ENCODE measurements at regions not wholly inside any gene's neighbourhood (a gene's known extent, or its start where the extent isn't known, plus 50 kb on each side); places are given as distances from the start of the nearest gene placed in this dataset.

- no peak for DNase-seq (ENCODE audit: low spot score)
- intact Hi-C loops (cut with DNase I): no loop called here
Observed at GRCh38 chr6:23413327-23414050, 712.5 kb upstream of the NRSN1 start.

- no peak for DNase-seq (ENCODE audit: low spot score)
- intact Hi-C loops (cut with DNase I): no loop called here
Observed at GRCh38 chr6:23414051-23414445, 712.0 kb upstream of the NRSN1 start.

- DNase-seq (ENCODE audit: low spot score): no peak
- intact Hi-C loops (cut with DNase I): no loop called here
Observed at GRCh38 chr6:23414922-23415321, 711.1 kb upstream of the NRSN1 start.

GRCh38 chr6:23415819-23416427 is 710.1 kb upstream of the NRSN1 start:
- no peak for DNase-seq (ENCODE audit: low spot score)
- intact Hi-C loops (cut with DNase I): no loop called here

DNA sequence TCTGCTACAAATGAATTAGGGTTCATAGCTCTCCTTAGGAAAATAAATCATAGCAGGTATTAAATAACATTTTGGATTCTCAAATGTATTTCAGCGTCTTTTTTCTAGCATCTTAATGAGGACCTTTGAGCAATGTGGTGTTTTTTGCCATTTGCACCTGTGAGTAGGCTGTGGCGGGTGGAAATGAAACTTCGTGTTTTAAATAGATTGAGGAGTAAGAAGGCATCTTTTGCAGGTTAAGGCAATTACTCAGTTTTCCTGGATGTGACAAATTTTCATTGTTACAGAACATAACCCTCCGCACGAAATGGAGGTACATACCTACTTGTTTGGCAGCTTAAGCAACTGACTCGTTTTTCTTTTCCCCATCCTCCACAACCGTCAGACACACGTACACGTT is 708.9 kb upstream of the NRSN1 start:
- intact Hi-C loops (cut with DNase I): no loop called here
- no peak for DNase-seq (ENCODE audit: low spot score)

- intact Hi-C loops (cut with DNase I): no loop called here
- DNase-seq (ENCODE audit: low spot score): no peak
Observed at GRCh38 chr6:23418095-23418494, 707.9 kb upstream of the NRSN1 start.

DNA sequence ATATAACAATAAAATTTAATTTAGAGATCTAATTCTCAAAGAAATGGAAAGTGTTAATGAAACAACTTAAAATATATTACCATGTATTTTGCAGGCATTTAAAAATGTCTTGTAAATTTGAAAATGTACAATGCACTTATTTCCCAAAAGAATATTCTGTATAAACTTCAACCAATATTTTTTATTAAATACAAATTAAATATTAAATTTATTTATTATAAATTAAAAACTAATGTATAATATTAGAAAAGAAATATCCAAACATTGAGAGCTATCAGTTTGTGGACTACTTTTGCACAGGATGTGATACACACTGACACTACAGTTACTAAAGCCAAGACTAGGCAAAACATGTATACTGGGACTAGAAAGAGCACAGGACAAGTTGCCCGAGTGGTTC is 707.0 kb upstream of the NRSN1 start:
- DNase-seq (ENCODE audit: low spot score): no peak
- intact Hi-C loops (cut with DNase I): no loop called here

GRCh38 chr6:23420659-23421350 is 705.2 kb upstream of the NRSN1 start:
- intact Hi-C loops (cut with DNase I): no loop called here
- no peak for DNase-seq (ENCODE audit: low spot score)

DNA sequence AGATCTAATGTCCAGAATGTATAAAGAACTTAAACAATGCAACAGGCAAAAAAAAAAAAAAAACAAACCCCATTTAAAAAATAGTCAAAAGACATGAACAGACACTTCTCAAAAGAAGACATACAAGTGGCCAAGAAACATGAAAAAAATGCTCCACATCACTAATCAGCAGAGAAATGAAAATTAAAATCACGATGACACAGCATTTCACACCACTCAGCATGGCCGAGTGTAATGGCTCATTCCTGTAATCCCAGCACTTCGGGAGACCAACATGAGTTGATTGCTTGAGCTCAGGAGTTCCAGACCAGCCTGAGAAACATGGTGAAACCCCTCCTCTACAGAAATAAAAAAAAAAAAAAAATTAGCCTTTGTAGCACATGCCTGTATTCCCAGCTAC is 701.4 kb upstream of the NRSN1 start:
- intact Hi-C loops (cut with DNase I): no loop called here
- DNase-seq (ENCODE audit: low spot score): no peak

DNA sequence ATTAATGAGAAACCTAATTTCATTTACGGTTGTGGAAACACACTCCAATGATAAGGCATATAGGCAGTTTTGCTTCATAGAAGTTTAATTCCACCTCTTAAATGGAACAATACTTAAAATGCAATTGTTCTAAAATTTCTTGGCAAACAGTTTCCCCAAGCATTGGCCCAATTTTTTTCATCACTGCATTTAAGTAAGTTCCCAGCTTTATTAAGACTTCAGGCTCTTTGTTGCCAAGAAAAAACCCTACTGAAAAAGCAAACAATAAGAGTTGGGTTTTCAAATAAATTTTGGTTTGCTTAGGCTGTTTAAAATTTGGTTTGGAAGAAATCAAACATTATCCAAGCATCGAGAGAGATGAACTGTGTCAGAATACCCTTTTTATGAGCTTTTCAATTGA is 690.9 kb upstream of the NRSN1 start:
- intact Hi-C loops (cut with DNase I): no loop called here
- no peak for DNase-seq (ENCODE audit: low spot score)

GRCh38 chr6:23435798-23436197 is 690.2 kb upstream of the NRSN1 start:
- intact Hi-C loops (cut with DNase I): no loop called here
- DNase-seq (ENCODE audit: low spot score): no peak

GRCh38 chr6:23441808-23442461 is 684.1 kb upstream of the NRSN1 start:
- DNase-seq (ENCODE audit: low spot score): no peak
- intact Hi-C loops (cut with DNase I): loop anchor here in 1 of 2 donors (5.0 kb wide), 1 partner anchor 1245 kb away; no protein-coding TSS in a partner anchor

- intact Hi-C loops (cut with DNase I): no loop called here
- DNase-seq (ENCODE audit: low spot score): no peak
Observed at GRCh38 chr6:23445157-23445710, 680.8 kb upstream of the NRSN1 start.

GRCh38 chr6:23446469-23446967 is 679.5 kb upstream of the NRSN1 start:
- intact Hi-C loops (cut with DNase I): no loop called here
- DNase-seq (ENCODE audit: low spot score): no peak

- intact Hi-C loops (cut with DNase I): no loop called here
- no peak for DNase-seq (ENCODE audit: low spot score)
Observed at GRCh38 chr6:23447731-23448130, 678.3 kb upstream of the NRSN1 start.

DNA sequence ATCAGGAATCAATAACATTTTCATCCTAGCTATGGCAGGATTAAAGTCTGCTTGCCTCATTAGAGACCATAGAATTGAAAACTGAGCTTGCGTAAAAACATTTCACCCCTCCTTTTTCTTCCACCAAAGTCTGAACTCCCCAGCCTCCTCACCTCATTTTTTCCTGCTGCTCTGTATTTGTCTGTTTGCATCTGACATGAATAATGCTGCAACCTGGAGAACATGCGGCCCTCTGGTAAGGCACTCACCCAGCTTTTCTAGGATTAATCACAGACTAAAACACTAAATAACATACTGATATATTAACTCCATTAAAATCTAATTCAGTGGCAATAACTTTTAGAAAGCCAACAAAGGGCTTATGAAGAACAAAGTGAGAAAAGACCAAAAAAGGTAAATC is 677.7 kb upstream of the NRSN1 start:
- no peak for DNase-seq (ENCODE audit: low spot score)
- intact Hi-C loops (cut with DNase I): no loop called here

GRCh38 chr6:23454080-23454976 is 671.7 kb upstream of the NRSN1 start:
- intact Hi-C loops (cut with DNase I): no loop called here
- no peak for DNase-seq (ENCODE audit: low spot score)

DNA sequence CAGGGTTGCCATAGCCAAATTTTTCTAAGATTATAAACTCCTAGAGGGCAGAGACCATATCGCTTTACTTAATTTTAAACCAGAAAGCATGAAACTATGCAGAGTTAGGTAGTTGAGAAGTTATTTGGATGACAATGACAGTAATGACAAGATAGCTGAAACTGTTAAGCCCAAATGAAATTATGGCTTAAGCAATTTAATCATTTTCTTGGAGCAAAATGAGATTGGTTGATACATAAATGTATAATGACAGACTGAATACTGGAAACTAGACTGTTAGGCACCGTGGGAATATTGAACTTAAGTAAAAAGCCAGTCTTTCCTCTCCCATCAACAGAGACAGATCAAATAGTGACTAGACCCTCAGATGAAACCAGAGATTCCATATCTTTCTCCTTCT is 670.3 kb upstream of the NRSN1 start:
- DNase-seq (ENCODE audit: low spot score): no peak
- intact Hi-C loops (cut with DNase I): no loop called here

DNA sequence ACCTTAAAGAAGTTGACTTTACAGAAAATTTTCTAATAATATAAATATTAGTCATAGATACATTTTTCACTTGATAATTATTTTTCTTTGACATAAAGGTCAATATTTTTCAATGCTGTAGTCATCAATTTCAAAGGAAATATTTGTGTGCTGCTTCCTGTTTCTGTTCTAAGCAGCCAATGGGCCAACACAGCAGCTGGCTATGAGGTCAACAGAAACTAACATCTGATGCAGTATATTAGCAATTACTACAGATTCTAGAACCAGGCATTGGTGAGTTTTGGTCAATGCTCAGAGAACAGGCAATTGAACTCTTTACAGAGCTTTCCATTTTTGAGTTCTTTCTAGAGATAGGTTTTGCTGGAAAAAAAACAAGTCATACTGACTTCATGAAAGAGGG is 669.6 kb upstream of the NRSN1 start:
- intact Hi-C loops (cut with DNase I): no loop called here
- no peak for DNase-seq (ENCODE audit: low spot score)
